Astrocyte (in vitro differentiated cells and primary cell): ENCODE measurements at regions not wholly inside any gene's neighbourhood (a gene's known extent, or its start where the extent isn't known, plus 50 kb on each side); places are given as distances from the start of the nearest gene placed in this dataset.

Experiments used
- DNase-seq: peaks from one replicate; pipeline ENCODE4 v3.0.0-alpha.2; 2010; ENCODE audit warnings: low read depth
- FAIRE-seq: peaks from 2 replicates; lab custom pipeline; 2011; peaks lifted over from hg19 to GRCh38; lab: Jason Lieb, UNC
- H2AFZ ChIP-seq: 2 replicates; pipeline ENCODE4 v1.6.0; 2012; ENCODE audit warnings: low read depth, low read length, inconsistent platforms
- H3K27ac ChIP-seq: 2 replicates; pipeline ENCODE4 v1.5.1; 2011; ENCODE audit warnings: low read depth, low read length, inconsistent platforms
- H3K27me3 ChIP-seq: 2 replicates; pipeline ENCODE4 v1.6.0; 2011; ENCODE audit warnings: low read length, inconsistent platforms; ENCODE audit not compliant: insufficient read depth
- H3K36me3 ChIP-seq: 2 replicates; pipeline ENCODE4 v1.5.1; 2011; ENCODE audit warnings: low read length, inconsistent platforms; ENCODE audit not compliant: insufficient read depth
- H3K4me1 ChIP-seq: 2 replicates; pipeline ENCODE4 v1.5.1; 2011; ENCODE audit warnings: low read length, inconsistent platforms; ENCODE audit not compliant: insufficient read depth
- H3K4me2 ChIP-seq: 2 replicates; pipeline ENCODE4 v1.6.0; 2012; ENCODE audit warnings: low read length, inconsistent platforms
- H3K4me3 ChIP-seq: 2 replicates; pipeline ENCODE4 v1.5.1; 2011; ENCODE audit warnings: low read depth, mild to moderate bottlenecking, low read length, inconsistent platforms; ENCODE audit not compliant: insufficient read depth
- H3K79me2 ChIP-seq: 2 replicates; pipeline ENCODE4 v1.6.0; 2012; ENCODE audit warnings: mild to moderate bottlenecking, low read length, inconsistent platforms; ENCODE audit not compliant: insufficient read depth
- H3K9ac ChIP-seq: 2 replicates; pipeline ENCODE4 v1.6.0; 2012; ENCODE audit warnings: mild to moderate bottlenecking, low read length, inconsistent platforms
- H3K9me3 ChIP-seq: 2 replicates; pipeline ENCODE4 v1.5.1; 2012; ENCODE audit warnings: low read depth, mild to moderate bottlenecking, low read length, inconsistent platforms; ENCODE audit not compliant: insufficient read depth
- H4K20me1 ChIP-seq: 2 replicates; pipeline ENCODE4 v1.6.0; 2012; ENCODE audit warnings: low read length, inconsistent platforms; ENCODE audit not compliant: insufficient read depth
- H3K27ac Mint-ChIP-seq: one replicate; pipeline ENCODE4 v1.8.0; 2021; ENCODE audit warnings: mild to moderate bottlenecking, mixed read lengths; ENCODE audit not compliant: unreplicated experiment
- H3K27me3 Mint-ChIP-seq: one replicate; pipeline ENCODE4 v1.8.0; 2021; ENCODE audit warnings: low read depth, mixed read lengths; ENCODE audit not compliant: unreplicated experiment
- H3K36me3 Mint-ChIP-seq: one replicate; pipeline ENCODE4 v1.8.0; 2021; ENCODE audit warnings: low read depth, mixed read lengths; ENCODE audit not compliant: unreplicated experiment
- H3K4me1 Mint-ChIP-seq: one replicate; pipeline ENCODE4 v1.8.0; 2021; ENCODE audit warnings: low read depth, mixed read lengths; ENCODE audit not compliant: unreplicated experiment
- H3K4me3 Mint-ChIP-seq: one replicate; pipeline ENCODE4 v1.8.0; 2021; ENCODE audit warnings: mild to moderate bottlenecking, moderate library complexity, mixed read lengths; ENCODE audit not compliant: unreplicated experiment
- H3K9me3 Mint-ChIP-seq: one replicate; pipeline ENCODE4 v1.8.0; 2021; ENCODE audit warnings: mild to moderate bottlenecking, mixed read lengths; ENCODE audit not compliant: unreplicated experiment
- EZH2 ChIP-seq: IDR thresholded peaks from 2 replicates; pipeline ENCODE4 v1.6.1; 2012; ENCODE audit warnings: mild to moderate bottlenecking, low read length, inconsistent platforms; ENCODE audit not compliant: insufficient read depth
- TF ChIP-seq, protein P1 (sequence below): IDR thresholded peaks from 2 replicates; pipeline ENCODE4 v1.5.1; 2011; ENCODE audit warnings: low read depth, mild to moderate bottlenecking, inconsistent platforms, low read length, moderate library complexity; ENCODE audit not compliant: insufficient read depth

DNA sequence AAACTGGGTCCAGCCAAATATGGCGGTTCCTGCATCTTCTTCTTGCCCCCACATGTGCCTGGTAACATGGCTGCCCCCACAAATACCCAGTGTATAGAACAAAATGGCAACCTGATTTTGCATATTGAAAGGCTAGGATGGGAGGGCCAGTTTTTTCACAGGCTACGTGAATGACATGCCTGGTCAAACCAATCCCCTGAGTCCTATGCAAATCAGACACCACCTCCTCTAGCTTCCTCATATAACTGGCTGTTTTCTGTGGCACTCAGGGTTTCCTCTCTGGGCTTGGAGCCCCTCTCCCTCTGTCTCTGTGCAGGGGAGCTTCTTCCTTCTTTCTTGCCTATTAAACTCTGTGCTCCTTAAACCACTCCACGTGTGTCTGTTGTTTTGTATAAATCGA lies 372.1 kb downstream of the KIF16B start:
- Histone ChIP-seq H3K9ac (no peak overlapping the region), H3K9me3 (peaks cover 2% of the 10 kb centered on the region), H3K79me2 (no peaks in the 10 kb centered on the region), H3K27me3 (no peaks in the 10 kb centered on the region), H2AFZ (no peak overlapping the region), H4K20me1 (no peaks in the 10 kb centered on the region), H3K27ac (no peak overlapping the region), H3K36me3 (no peaks in the 10 kb centered on the region), H3K4me2 (no peak overlapping the region), H3K4me1 (no peaks in the 10 kb centered on the region), H3K4me3 (no peak overlapping the region)
- peaks cover 4% of the 10 kb centered on the region for H3K27me3 Mint-ChIP-seq
- H3K36me3 Mint-ChIP-seq = no peaks in the 10 kb centered on the region
- TF ChIP-seq EZH2 = no peak
- TF ChIP-seq, protein P1, sequence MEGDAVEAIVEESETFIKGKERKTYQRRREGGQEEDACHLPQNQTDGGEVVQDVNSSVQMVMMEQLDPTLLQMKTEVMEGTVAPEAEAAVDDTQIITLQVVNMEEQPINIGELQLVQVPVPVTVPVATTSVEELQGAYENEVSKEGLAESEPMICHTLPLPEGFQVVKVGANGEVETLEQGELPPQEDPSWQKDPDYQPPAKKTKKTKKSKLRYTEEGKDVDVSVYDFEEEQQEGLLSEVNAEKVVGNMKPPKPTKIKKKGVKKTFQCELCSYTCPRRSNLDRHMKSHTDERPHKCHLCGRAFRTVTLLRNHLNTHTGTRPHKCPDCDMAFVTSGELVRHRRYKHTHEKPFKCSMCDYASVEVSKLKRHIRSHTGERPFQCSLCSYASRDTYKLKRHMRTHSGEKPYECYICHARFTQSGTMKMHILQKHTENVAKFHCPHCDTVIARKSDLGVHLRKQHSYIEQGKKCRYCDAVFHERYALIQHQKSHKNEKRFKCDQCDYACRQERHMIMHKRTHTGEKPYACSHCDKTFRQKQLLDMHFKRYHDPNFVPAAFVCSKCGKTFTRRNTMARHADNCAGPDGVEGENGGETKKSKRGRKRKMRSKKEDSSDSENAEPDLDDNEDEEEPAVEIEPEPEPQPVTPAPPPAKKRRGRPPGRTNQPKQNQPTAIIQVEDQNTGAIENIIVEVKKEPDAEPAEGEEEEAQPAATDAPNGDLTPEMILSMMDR = no peak
- H3K4me3 Mint-ChIP-seq = no peak overlapping the region
- DNase-seq (no peak), FAIRE-seq (no peak)
- H3K27ac Mint-ChIP-seq = no peak overlapping the region
- peaks cover 5% of the 10 kb centered on the region for H3K4me1 Mint-ChIP-seq
- peaks cover 2% of the 10 kb centered on the region for H3K9me3 Mint-ChIP-seq

DNA sequence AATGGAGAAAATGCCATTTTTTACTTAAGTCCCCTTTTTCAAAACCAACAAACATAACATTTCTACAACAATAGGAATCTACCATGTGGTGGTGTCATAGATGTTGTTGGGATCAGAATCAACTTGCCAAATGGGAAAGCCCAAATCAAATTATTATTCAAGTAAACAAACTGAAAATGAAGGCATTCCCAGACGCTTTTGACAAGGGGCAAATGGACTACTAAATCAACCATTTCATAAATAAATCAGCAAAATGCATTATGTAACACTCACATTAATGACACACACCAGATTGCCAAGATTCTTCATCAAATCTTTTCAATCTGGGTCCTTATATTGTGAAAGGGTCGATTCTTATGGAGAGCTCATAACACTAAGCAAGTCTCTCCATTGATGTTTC lies 375.6 kb downstream of the KIF16B start:
- DNase-seq (no peak), FAIRE-seq (no peak)
- Histone ChIP-seq H3K9ac (no peak overlapping the region), H3K4me3 (no peak overlapping the region), H3K4me2 (no peak overlapping the region), H3K4me1 (no peaks in the 10 kb centered on the region), H3K36me3 (no peaks in the 10 kb centered on the region), H3K9me3 (peaks cover 2% of the 10 kb centered on the region), H3K27me3 (no peaks in the 10 kb centered on the region), H2AFZ (no peak overlapping the region), H3K79me2 (no peaks in the 10 kb centered on the region), H3K27ac (no peak overlapping the region), H4K20me1 (no peaks in the 10 kb centered on the region)
- H3K9me3 Mint-ChIP-seq = peaks cover 2% of the 10 kb centered on the region
- no peaks in the 10 kb centered on the region for H3K4me1 Mint-ChIP-seq
- no peak overlapping the region for H3K4me3 Mint-ChIP-seq
- TF ChIP-seq EZH2 = no peak
- TF ChIP-seq, protein P1 = no peak
- no peaks in the 10 kb centered on the region for H3K36me3 Mint-ChIP-seq
- H3K27ac Mint-ChIP-seq = no peak overlapping the region
- peaks cover 6% of the 10 kb centered on the region for H3K27me3 Mint-ChIP-seq

DNA sequence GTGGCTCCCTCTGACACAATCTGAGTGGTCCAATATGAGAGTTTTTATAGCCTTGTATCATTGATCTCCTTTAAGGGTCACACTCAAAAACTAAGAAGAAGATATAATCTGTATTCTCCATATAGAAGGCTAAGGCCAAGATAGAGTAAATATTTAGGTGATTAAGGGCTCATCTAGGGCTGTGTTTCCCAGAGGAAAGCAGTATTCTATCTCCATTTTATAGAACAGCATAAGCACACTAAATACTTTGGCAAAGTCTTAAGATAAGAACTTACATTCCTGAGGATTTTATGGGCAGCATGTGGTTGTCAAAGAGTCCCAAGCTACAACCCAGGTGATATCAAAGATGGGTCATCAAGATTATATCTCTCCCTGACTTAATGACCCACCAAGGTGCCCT lies 377.6 kb downstream of the KIF16B start:
- H3K4me3 ChIP-seq = no peak overlapping the region

More for the DNA sequence above, 377.6 kb downstream of the KIF16B start:
- H3K4me2 ChIP-seq = no peak overlapping the region
- H3K27me3 ChIP-seq = no peaks in the 10 kb centered on the region
- H3K9ac ChIP-seq = no peak overlapping the region
- no peak for DNase-seq
- Mint-ChIP-seq H3K36me3 (no peaks in the 10 kb centered on the region), H3K4me3 (no peak overlapping the region), H3K27ac (no peak overlapping the region), H3K9me3 (no peaks in the 10 kb centered on the region), H3K27me3 (peaks cover 6% of the 10 kb centered on the region), H3K4me1 (no peaks in the 10 kb centered on the region)
- FAIRE-seq = no peak
- no peak overlapping the region for H3K27ac ChIP-seq
- H3K4me1 ChIP-seq = no peaks in the 10 kb centered on the region
- H3K36me3 ChIP-seq = no peaks in the 10 kb centered on the region
- TF ChIP-seq EZH2 = no peak
- TF ChIP-seq, protein P1 = no peak
- H4K20me1 ChIP-seq = no peaks in the 10 kb centered on the region
- H3K9me3 ChIP-seq = peaks cover 2% of the 10 kb centered on the region
- no peaks in the 10 kb centered on the region for H3K79me2 ChIP-seq
- H2AFZ ChIP-seq = no peak overlapping the region
